ENCODE measurements at regions not wholly inside any gene's neighbourhood (a gene's known extent, or its start where the extent isn't known, plus 50 kb on each side); places are given as distances from the start of the nearest gene placed in this dataset.

- no peak for DNase-seq (ENCODE audit: low spot score)
These were observed 476.1 kb upstream of the MPDZ start for GRCh38 chr9:13755551-13755950.

- DNase-seq (ENCODE audit: low spot score) = no peak
These were observed 471.1 kb upstream of the MPDZ start for GRCh38 chr9:13750639-13751038.

- DNase-seq (ENCODE audit: low spot score) = no peak
These were observed 470.6 kb upstream of the MPDZ start for GRCh38 chr9:13750061-13750460.

- DNase-seq (ENCODE audit: low spot score) = no peak
These were observed 467.4 kb upstream of the MPDZ start for GRCh38 chr9:13746876-13747275.

GRCh38 chr9:13744261-13744901, 464.9 kb upstream of the MPDZ start:
- no peak for DNase-seq (ENCODE audit: low spot score)

GRCh38 chr9:13737885-13738284, 458.4 kb upstream of the MPDZ start:
- DNase-seq (ENCODE audit: low spot score) = no peak

DNA sequence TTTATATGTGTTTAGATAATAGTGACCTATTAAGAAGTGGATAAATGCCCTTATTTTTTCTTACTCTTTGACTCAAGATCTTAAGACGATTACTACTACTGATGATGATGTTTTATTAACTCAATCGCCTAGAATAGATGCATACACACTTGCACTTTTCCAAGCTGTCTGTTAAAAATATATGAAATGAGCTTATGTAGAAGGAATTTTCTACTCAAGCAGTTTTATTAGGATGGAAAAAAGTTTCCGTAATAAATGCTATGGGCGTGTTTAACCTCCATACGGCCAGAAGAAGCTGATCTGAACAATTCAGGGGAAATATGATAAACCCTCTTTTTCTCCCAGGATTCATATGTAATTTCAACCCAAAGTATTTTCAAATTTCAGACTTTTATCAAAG, 455.7 kb upstream of the MPDZ start:
- DNase-seq (ENCODE audit: low spot score) = no peak

DNA sequence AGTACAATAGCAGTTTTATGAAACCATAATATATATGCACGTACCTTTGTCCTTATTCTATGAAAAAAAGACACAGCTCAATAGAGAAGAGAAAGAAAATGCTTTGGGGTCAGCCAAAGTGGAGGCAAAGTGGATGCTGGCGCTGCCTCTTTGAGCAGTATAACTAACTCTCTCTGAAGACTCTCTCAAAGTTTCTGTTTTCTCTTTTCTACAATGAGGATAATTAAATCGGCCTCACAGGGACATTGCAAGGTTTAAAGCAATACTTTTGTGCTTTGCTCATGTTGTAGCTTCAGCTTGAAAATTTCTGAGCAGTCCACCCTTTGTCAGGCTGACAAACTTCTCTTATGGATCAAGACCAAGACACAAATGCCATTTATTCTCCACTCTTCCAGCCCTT, 455.1 kb upstream of the MPDZ start:
- no peak for DNase-seq (ENCODE audit: low spot score)

- no peak for DNase-seq (ENCODE audit: low spot score)
These were observed 452.8 kb upstream of the MPDZ start for GRCh38 chr9:13732290-13732689.

DNA sequence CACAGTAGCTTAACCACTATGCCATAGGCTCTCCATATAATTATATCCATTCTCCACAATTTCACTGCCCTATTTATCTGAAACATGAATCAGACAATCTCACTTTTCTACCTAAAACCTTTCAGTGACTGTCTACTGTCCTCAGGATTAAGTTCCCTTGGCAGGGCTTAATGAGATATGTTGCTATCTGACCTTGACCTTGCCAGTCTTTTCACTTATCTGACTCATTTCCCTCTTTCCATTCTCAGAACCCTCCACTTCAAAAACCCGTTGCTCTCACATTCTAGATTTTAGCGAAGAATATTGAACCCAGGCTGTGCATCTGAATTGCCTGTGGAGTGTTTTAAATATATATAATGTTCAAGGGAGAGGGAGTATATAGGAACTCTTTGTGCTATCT, 452.1 kb upstream of the MPDZ start:
- DNase-seq (ENCODE audit: low spot score) = no peak

DNA sequence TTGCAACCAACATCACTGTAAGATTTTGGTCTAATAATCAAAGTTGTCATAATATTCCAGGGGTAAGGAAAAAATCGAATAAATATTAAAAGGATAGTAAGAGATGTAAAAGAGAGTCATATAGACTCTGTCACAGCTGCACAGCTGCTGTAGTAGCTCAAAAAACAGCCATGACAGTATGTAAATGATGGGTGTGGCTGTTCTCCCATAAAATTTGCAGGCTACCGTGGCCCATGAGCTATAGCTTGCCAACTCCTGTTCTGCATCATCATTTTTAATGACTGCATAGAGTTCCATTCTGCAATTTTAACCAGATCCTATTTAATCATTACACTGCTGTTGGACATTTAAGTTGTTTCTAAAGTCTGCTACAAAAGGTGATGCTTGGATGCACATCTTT, 450.5 kb upstream of the MPDZ start:
- DNase-seq (ENCODE audit: low spot score) = no peak

DNA sequence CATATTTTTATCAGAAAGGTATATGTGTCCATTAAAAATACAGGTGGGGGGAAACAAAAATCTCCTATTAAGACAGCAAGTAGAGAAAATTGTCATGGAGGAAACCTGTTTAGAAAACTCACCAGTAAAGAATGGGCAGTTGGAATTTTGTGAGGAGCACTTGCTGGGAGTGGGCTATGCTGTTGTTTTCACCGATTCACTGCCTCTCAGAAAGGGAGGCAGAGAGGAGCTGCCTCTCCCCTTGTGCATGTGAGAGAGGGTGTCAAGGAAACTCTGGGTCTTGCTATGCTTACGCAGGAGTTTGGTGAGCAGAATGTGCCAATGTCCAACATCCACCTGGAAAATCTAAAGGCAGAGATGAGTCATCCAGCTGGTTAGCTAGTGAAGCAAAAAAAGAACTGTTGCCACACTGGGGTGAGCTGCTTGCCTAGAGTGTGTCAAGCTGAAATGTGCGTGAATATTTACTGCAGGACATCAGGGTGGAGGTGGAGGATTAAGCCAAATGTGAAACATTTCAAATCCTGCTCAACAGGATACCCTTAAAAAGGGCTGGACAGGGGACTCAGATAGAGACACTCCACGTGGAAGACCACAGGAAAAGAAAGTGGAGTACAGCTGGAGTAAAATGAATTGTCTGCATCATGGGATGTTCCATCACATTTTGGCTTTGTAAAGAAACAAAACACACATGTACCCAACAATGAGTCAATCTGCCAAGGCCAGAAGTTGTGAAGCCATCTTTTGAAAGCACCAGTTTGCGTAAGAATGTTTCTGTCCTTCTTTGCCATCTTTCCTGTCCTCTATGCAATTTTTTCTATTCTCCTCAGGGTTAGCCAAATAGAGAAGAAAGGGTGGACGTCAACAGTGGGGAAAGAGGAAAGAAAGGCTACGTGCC, 449.7 kb upstream of the MPDZ start:
- no peak for DNase-seq (ENCODE audit: low spot score)

- no peak for DNase-seq (ENCODE audit: low spot score)
These were observed 448.6 kb upstream of the MPDZ start for GRCh38 chr9:13728131-13728530.

GRCh38 chr9:13726746-13727145, 447.3 kb upstream of the MPDZ start:
- no peak for DNase-seq (ENCODE audit: low spot score)

- no peak for DNase-seq (ENCODE audit: low spot score)
These were observed 446.0 kb upstream of the MPDZ start for GRCh38 chr9:13725516-13725915.

- DNase-seq (ENCODE audit: low spot score) = no peak
These were observed 442.2 kb upstream of the MPDZ start for GRCh38 chr9:13721481-13722235.

- no peak for DNase-seq (ENCODE audit: low spot score)
These were observed 440.6 kb upstream of the MPDZ start for GRCh38 chr9:13719981-13720676.

DNA sequence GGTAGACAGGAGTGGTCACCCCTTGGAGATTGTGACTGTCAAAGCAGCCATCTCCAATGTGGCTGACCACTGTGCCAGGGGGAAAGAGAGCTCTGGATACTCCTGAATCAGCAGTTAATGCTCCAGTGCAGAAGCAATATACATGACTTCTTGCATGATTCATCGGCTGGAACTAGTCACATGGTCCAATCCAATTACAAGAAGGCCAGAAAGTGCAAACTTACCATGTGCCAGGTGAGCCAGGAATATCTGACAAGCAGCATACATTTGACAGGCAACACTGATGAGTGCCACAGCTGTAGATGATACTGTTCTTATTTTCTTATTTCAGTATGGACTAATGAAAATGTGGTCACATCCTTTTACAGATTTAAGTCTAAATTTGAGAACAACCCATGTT, 440.0 kb upstream of the MPDZ start:
- DNase-seq (ENCODE audit: low spot score) = no peak

GRCh38 chr9:13718539-13718938, 439.0 kb upstream of the MPDZ start:
- no peak for DNase-seq (ENCODE audit: low spot score)

DNA sequence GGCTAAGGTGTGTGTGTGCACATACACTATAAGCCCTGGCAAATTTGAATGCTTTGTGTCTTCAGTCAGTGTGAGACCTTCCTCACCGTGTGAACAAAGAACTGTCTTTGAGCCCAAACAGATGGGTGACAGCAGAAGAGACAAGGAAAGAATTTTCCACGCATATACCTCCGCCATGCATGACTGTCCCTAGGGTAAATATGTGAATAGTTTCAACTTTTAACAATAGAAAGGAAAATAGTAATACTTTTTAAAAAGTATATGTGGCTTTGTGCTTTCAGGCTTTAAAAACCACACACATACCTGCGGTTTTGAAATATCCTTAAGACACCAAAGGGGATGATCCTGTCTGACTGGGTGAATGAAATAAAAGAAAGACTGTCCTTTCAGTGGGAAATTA, 438.6 kb upstream of the MPDZ start:
- DNase-seq (ENCODE audit: low spot score) = no peak

- no peak for DNase-seq (ENCODE audit: low spot score)
These were observed 438.0 kb upstream of the MPDZ start for GRCh38 chr9:13717322-13718054.
